ENCODE measurements at regions not wholly inside any gene's neighbourhood (a gene's known extent, or its start where the extent isn't known, plus 50 kb on each side); places are given as distances from the start of the nearest gene placed in this dataset.
"Not testable (repeated sequence)": the region's sequence is repeated elsewhere in the genome, so short reads cannot be mapped to it uniquely, and the experiment has no call there.

DNA sequence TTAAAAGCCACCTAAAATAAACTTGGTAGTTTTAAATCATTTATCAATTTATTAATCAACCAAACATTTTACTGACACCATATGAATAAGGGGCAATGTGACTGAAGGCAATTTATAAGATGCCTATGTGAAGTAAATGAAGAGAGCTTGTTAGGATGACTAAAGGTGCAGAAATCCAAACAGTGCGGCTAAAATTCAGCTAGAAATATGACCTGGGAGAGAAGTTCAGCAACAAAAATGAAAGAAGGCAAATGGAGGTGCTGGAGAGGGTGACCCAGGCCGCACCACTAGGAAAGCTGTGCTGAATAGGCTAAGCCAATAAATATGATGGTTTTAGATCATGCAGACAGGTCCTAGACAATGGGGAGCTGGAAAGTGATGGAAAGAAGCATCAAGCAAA is 403.7 kb downstream of the BTG1 start:
- ATAC-seq (ENCODE audit: low read depth in 2 of 2) (no peak), DNase-seq (no peak)
- Mint-ChIP-seq H3K9me3 (peaks cover 0 to 5% (median 1%) of the 10 kb centered on the region in 7 donors), H3K27me3 (peaks cover 15 to 26% (median 19%) of the 10 kb centered on the region in 3 donors), H3K27ac (peak overlapping the region in 1 of 6 donors; percentile 71), H3K4me1 (no peaks in the 10 kb centered on the region), H3K4me3 (no peak overlapping the region), H3K36me3 (no peaks in the 10 kb centered on the region)

DNA sequence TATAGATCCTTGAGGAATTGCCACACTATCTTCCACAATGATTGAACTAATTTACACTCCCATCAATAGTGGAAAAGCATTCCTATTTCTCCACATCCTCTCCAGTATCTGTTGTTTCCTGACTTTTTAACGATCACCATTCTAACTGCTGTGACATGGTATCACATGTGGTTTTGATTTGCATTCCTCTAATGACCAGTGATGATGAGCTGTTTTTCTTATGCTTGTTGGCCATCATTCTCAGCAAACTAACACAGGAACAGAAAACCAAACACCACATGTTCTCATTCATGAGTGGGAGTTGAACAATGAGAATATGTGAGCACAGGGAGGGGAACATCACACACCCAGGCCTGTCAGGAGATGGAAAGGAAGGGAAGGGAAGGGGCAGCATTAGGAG is 411.8 kb downstream of the BTG1 start:
- not testable (repeated sequence) for H3K4me1 Mint-ChIP-seq; H3K9me3 Mint-ChIP-seq; H3K27ac Mint-ChIP-seq; H3K36me3 Mint-ChIP-seq; H3K4me3 Mint-ChIP-seq; DNase-seq; ATAC-seq (ENCODE audit: low read depth in 2 of 2)
- H3K27me3 Mint-ChIP-seq = peaks cover 3 to 49% (median 28%) of the 10 kb centered on the region in 3 donors

DNA sequence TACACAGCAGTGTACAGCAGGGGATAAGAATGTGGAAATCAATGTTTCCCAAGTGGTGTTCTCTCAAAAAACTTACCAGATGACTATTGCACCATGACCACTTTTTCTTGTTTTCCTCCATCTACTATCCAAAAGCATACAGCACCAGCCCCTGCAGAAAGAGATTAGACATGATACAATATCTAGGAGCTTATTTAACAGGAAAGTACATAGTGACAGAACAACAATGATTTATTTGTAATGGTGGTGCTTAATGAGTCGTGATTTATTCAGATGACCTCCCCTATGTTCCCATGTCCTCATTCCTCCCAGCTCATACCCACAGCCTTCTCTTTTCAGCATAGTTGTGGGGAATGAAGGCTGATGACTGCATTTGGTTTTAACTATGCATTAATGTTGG is 413.6 kb downstream of the BTG1 start:
- no peak overlapping the region for H3K4me3 Mint-ChIP-seq
- DNase-seq (no peak), ATAC-seq (ENCODE audit: low read depth in 2 of 2) (no peak)
- no peak overlapping the region for H3K27ac Mint-ChIP-seq
- peaks cover 0 to 10% (median 2%) of the 10 kb centered on the region in 7 donors for H3K9me3 Mint-ChIP-seq
- no peaks in the 10 kb centered on the region for H3K4me1 Mint-ChIP-seq
- H3K36me3 Mint-ChIP-seq = no peaks in the 10 kb centered on the region
- peaks cover 6 to 42% (median 28%) of the 10 kb centered on the region in 3 donors for H3K27me3 Mint-ChIP-seq

DNA sequence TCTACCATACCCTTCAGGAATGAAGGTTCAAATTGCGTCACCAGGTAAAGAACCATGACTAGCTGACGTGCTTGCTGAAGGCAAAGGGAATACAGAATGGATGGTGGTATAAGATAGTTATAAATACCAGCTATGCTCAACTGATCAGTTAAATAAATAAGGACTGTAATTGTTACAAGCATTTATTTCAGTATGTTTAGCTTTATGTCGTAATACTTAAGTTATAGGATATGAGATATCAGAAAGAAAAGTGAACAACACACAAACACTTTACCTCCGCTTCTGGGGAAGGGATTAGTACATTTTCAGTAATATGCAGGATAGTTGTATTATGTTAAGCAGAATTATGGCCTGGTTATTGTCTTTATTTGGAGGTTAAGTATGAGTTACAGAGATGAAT is 416.1 kb downstream of the BTG1 start:
- Mint-ChIP-seq H3K4me1 (no peaks in the 10 kb centered on the region), H3K27me3 (peaks cover 22 to 36% (median 25%) of the 10 kb centered on the region in 3 donors), H3K36me3 (no peaks in the 10 kb centered on the region), H3K9me3 (peaks cover 0 to 10% (median 2%) of the 10 kb centered on the region in 7 donors), H3K27ac (no peak overlapping the region), H3K4me3 (no peak overlapping the region)
- no peak for ATAC-seq (ENCODE audit: low read depth in 2 of 2)
- no peak for DNase-seq

DNA sequence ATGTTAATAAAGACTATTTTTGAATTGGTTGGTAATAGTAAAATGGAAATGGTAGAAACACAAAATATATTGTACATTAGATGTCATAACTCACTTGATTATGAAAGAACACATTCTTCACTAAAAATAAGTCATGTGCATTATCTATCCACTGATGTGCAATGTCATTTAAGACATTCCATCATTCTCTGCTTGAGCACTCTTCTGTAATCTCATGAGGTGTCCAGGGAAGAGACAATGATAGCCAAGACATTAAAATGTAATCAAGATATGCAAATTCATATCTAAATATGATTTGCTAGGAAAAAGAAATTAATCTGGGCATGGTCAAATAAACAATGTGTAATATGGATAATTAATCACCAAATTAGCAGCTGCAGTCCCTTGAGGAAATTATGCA is 422.5 kb downstream of the BTG1 start:
- Mint-ChIP-seq H3K27me3 (peaks cover 16 to 29% (median 26%) of the 10 kb centered on the region in 3 donors), H3K4me3 (no peak overlapping the region), H3K9me3 (peaks cover 0 to 8% (median 0%) of the 10 kb centered on the region in 7 donors), H3K27ac (no peak overlapping the region), H3K36me3 (no peaks in the 10 kb centered on the region), H3K4me1 (no peaks in the 10 kb centered on the region)
- DNase-seq (no peak), ATAC-seq (ENCODE audit: low read depth in 2 of 2) (no peak)

DNA sequence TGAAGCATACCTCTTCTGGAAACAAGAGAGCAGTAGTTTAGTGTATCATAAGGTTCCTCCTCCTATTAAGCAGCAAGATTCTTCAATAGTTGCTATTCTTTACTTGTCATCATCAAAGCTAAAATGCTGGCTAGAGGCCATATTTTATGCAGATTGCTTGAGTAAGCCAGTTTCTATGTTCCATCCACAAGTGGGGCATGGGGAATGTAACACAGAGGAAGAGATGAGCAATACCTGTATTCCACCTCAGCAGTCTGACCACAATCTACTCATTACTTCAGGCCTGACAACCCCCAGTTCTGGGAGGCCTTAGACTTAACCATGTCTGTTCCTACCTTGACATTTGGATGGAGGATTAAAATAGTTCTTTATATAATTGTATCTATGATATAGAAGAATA is 423.6 kb downstream of the BTG1 start:
- H3K9me3 Mint-ChIP-seq = peaks cover 0 to 8% (median 0%) of the 10 kb centered on the region in 7 donors
- H3K27ac Mint-ChIP-seq = no peak overlapping the region
- no peak overlapping the region for H3K4me3 Mint-ChIP-seq
- peaks cover 16 to 28% (median 26%) of the 10 kb centered on the region in 3 donors for H3K27me3 Mint-ChIP-seq
- no peaks in the 10 kb centered on the region for H3K36me3 Mint-ChIP-seq
- ATAC-seq (ENCODE audit: low read depth in 2 of 2) (no peak), DNase-seq (no peak)
- no peaks in the 10 kb centered on the region for H3K4me1 Mint-ChIP-seq

DNA sequence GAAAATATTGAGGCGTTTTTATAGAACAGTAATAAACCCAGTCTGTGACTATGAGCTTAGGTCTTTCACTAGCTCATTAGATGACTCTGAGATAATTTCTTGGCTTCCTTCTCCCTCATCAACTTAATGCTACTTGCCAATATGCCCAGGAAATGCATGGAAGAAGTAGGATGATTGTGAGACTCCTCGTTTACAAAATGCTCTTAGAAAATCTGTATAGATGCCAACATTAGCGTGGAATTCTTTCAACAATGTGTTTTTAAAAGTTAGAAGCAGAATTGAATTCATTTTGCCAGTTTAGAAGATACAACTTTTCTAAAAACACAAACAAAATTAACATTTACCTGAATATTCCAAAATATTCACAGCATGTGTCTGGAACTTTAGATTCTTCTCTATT is 424.6 kb downstream of the BTG1 start:
- Mint-ChIP-seq H3K9me3 (peaks cover 0 to 8% (median 0%) of the 10 kb centered on the region in 7 donors), H3K36me3 (no peaks in the 10 kb centered on the region), H3K27me3 (peaks cover 16 to 39% (median 25%) of the 10 kb centered on the region in 3 donors), H3K4me3 (no peak overlapping the region), H3K4me1 (no peaks in the 10 kb centered on the region), H3K27ac (no peak overlapping the region)
- DNase-seq (no peak), ATAC-seq (ENCODE audit: low read depth in 2 of 2) (no peak)

DNA sequence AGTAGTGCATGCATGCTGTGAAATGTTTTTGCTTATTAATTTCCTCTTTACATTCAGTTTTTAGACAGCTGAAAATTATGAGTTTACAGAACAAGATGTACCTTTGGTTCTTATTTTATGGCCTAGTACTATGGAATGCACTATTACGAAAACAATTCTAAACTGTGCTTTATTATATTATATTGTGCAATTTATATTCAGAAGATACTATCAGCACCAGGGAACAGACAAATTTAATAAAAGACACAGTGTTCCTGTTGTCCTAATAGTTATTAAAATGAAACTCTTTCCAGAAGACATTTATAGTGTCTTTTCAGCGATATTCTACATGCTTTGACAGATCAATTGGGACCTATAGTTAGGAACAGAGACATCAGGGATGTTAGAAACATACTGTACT is 427.3 kb downstream of the BTG1 start:
- DNase-seq = no peak
- H3K4me3 Mint-ChIP-seq = no peak overlapping the region
- no peaks in the 10 kb centered on the region for H3K36me3 Mint-ChIP-seq
- no peak for ATAC-seq (ENCODE audit: low read depth in 2 of 2)
- H3K27me3 Mint-ChIP-seq = peaks cover under 1 to 33% (median 9%) of the 10 kb centered on the region in 3 donors
- H3K4me1 Mint-ChIP-seq = no peaks in the 10 kb centered on the region
- H3K27ac Mint-ChIP-seq = no peak overlapping the region
- peaks cover 0 to 8% (median 0%) of the 10 kb centered on the region in 7 donors for H3K9me3 Mint-ChIP-seq

DNA sequence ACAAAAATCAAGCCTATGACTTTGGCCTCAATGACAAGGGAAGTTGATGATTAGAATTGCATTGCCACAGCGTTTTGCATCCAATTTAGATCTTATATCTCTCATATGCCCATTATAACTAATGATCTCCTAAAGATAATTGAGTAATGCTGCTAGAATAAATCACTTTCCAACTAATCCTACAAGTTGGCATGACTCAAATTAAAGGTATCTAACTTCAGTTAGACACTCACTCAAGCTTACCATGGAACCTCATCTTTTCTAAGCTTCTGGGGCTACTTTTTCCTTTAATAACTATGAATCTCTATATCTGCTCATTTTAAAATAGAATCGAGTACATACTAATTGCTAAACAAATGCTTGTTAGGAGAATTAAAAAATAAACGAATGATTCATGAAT is 427.8 kb downstream of the BTG1 start:
- ATAC-seq (ENCODE audit: low read depth in 2 of 2) (no peak), DNase-seq (no peak)
- Mint-ChIP-seq H3K4me1 (no peaks in the 10 kb centered on the region), H3K4me3 (no peak overlapping the region), H3K9me3 (peaks cover 0 to 8% (median 0%) of the 10 kb centered on the region in 7 donors), H3K27ac (no peak overlapping the region), H3K36me3 (no peaks in the 10 kb centered on the region), H3K27me3 (peaks cover 5 to 38% (median 9%) of the 10 kb centered on the region in 3 donors)

DNA sequence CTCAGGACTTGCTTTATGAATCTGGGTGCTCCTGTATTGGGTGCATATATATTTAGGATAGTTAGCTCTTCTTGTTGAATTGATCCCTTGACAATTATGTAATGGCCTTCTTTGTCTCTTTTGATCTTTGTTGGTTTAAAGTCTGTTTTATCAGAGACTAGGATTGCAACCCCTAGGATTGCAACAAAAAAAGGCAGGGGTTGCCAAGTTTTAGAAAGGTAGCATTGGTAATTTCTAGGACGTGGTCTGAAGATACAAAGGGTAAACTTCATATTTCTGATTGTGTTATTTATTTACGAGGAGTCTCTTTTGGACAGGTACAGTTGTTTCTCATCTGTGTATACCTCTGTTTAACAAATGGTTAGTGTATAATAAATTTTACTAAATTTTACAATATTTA is 433.7 kb downstream of the BTG1 start:
- not testable (repeated sequence) for DNase-seq; H3K4me1 Mint-ChIP-seq; H3K36me3 Mint-ChIP-seq; H3K9me3 Mint-ChIP-seq; H3K27ac Mint-ChIP-seq; ATAC-seq (ENCODE audit: low read depth in 2 of 2); H3K4me3 Mint-ChIP-seq
- H3K27me3 Mint-ChIP-seq = peaks cover 6 to 27% (median 16%) of the 10 kb centered on the region in 3 donors

DNA sequence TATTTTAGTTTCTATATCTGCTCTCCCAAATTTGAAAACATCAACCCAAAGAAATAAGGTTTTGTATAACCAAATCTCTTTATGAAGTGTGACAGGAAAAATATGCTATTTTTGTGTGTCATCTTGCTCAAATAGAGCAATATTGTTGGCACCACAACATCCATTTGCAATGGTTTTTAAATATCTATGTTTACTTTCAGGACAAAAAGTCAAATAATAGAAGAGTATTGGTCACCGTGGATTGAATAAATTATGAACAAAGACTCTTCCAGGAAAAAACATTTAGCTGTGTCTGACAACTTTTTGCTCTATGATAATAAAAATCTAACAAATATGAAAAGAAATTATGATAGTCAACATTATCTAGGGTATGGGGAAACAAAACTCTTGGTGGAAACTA is 439.2 kb downstream of the BTG1 start:
- Mint-ChIP-seq H3K4me3 (no peak overlapping the region), H3K4me1 (no peaks in the 10 kb centered on the region), H3K36me3 (no peaks in the 10 kb centered on the region), H3K9me3 (peaks cover 0 to 3% (median 0%) of the 10 kb centered on the region in 7 donors), H3K27ac (no peak overlapping the region), H3K27me3 (peaks cover 8 to 14% (median 11%) of the 10 kb centered on the region in 3 donors)
- ATAC-seq (ENCODE audit: low read depth in 2 of 2) = no peak
- DNase-seq = no peak

DNA sequence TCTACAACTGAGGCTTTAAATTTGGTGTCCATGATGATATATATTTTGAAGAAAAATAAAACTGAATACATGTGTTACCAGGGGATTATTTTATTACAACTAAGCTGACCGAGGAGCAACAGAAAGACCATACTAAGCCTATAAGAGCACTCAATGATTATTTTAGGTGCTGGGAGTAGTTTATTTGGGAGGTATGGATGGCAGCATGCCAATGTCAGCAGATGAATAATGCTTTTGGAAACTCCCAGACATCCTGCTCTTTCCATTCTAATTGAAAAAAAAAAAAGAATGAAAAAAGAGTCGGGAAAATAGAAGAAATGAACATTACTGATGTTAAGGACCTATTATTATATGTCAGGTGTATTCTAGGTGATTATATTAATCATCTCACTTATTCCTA is 441.2 kb downstream of the BTG1 start:
- H3K9me3 Mint-ChIP-seq = peaks cover 0 to 4% (median 0%) of the 10 kb centered on the region in 7 donors
- no peaks in the 10 kb centered on the region for H3K4me1 Mint-ChIP-seq
- DNase-seq (no peak), ATAC-seq (ENCODE audit: low read depth in 2 of 2) (no peak)
- H3K27ac Mint-ChIP-seq = no peak overlapping the region
- H3K4me3 Mint-ChIP-seq = no peak overlapping the region
- peaks cover 8 to 14% (median 11%) of the 10 kb centered on the region in 3 donors for H3K27me3 Mint-ChIP-seq
- H3K36me3 Mint-ChIP-seq = no peaks in the 10 kb centered on the region

DNA sequence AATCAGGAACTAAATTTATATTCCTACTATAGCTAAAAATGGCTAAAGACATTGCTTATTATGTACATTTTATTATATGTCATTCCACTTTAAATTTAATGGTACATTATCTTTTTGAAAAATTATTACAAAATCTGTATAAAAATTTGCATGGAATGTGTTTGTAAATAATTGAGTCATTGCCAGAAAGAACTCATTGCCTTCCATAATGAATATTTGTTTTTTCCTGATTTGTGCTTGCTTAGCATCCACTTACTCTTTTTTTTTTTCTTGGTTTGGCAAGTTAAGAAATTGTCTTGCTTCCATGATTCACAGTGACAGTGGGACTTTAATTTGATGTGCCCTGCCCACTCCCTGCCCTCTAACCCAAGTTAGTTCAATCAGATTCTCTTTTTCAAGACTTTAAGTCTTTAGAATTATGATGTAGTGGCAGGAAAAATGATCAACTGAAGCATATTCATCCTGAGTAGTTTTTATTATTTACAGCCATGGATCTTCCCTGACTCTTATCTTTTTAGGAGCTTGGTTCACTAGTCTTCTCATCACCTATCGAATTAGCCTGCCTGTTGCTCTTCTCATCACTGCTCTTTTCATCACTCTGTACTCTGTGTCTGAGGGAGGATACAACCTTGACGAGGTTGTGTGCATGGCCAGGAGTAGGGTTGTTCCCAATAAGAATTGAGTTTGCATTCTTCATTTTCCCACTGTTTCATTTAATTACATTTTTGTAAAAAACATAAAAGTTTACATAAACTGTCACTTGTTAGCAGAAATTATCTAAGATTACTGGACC is 442.0 kb downstream of the BTG1 start:
- Mint-ChIP-seq H3K9me3 (peaks cover 0 to 12% (median 4%) of the 10 kb centered on the region in 7 donors), H3K4me3 (no peak overlapping the region), H3K27me3 (peaks cover 8 to 22% (median 11%) of the 10 kb centered on the region in 3 donors), H3K36me3 (no peaks in the 10 kb centered on the region), H3K27ac (no peak overlapping the region), H3K4me1 (no peaks in the 10 kb centered on the region)
- DNase-seq (no peak), ATAC-seq (ENCODE audit: low read depth in 2 of 2) (no peak)

DNA sequence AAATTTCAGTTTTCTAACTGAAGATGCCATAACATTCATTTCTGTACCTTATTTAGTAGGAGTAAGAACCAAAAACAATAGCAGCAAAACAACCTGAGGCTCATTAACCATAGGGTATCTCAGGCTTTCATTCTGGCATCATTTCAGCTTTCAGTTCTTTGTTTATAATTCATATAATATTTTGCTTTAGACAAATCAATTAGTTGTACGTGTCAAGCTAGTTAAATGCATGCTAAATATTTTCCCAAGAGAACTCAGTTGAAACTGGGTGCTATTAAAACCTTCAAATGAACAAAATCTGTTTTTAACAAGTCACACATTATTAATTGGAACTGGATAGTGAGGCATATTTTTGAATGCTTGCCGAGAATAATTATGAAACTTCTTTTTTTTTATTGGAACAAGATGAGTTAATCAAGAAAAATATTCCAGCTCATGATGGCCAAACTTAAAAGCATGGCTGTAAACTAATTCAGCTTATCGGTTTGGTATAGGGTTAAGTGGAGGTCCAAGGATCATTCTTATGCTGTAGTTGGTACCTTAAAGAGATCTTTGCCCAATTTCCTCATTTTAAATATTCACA is 442.7 kb downstream of the BTG1 start:
- Mint-ChIP-seq H3K27me3 (peaks cover 8 to 22% (median 11%) of the 10 kb centered on the region in 3 donors), H3K4me3 (no peak overlapping the region), H3K36me3 (no peaks in the 10 kb centered on the region), H3K9me3 (peaks cover 0 to 19% (median 6%) of the 10 kb centered on the region in 7 donors), H3K4me1 (no peaks in the 10 kb centered on the region), H3K27ac (no peak overlapping the region)
- no peak for ATAC-seq (ENCODE audit: low read depth in 2 of 2)
- DNase-seq = no peak
